ENCODE measurements at regions not wholly inside any gene's neighbourhood (a gene's known extent, or its start where the extent isn't known, plus 50 kb on each side); places are given as distances from the start of the nearest gene placed in this dataset.

DNA sequence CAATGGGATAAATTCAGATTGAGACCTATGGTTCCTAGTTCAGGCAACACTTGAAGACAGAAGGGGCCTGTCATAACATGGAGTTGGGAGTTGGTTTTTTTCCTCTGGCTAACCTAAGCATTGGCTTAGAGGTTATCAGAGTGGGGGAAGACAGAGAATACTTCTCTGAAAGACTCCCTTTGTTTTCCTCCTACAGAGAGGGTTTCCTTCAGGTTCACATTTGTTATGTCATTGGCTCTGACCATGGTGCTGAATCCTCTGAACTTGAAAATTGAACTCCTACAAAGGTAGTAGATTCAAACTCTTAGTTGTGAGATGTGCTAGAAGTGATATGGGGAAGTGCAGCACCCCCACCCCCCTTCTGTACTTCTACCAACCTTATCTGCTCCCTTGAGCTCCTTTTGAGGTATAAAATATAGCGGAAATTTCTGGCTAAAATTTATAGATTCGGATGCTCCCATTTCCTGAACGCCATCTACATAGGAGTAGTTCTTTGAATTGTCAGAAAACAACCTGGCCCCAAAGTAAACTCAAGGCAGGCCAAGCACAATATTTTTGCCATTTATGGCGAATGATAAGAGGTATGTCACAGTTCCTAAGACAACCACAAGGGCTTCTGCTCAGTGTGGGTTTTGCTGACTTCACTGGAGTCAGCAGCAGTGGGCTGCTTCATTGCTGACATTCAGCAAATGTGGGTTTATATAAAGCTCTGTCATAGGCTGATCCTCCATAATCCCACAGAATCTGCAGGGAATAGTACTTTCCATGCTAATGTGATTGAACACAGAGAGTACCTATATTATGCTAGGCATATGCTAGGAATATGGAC, 131.6 kb upstream of the KLF14 start:
- Histone ChIP-seq H3K36me3 (ENCODE audit: control insufficient read depth in 3 of 3, insufficient read depth in 3 of 3, low read length in 3 of 3) (peaks cover 25 to 65% (median 40%) of the 10 kb centered on the region in 3 donors), H3K9me3 (ENCODE audit: control insufficient read depth in 3 of 3, low read length in 3 of 3) (no peaks in the 10 kb centered on the region), H3K9ac (ENCODE audit: low read depth in 1 of 3, low read length in 3 of 3) (no peak overlapping the region), H3K4me3 (ENCODE audit: low read length in 3 of 3) (no peak overlapping the region), H3K4me1 (ENCODE audit: control insufficient read depth in 3 of 3, insufficient read depth in 3 of 3, low read length in 3 of 3) (no peaks in the 10 kb centered on the region), H3K27ac (ENCODE audit: low read depth, low read length) (no peak overlapping the region), H3K27me3 (ENCODE audit: control insufficient read depth in 3 of 3, insufficient read depth in 3 of 3, low read length in 3 of 3) (no peaks in the 10 kb centered on the region)

DNA sequence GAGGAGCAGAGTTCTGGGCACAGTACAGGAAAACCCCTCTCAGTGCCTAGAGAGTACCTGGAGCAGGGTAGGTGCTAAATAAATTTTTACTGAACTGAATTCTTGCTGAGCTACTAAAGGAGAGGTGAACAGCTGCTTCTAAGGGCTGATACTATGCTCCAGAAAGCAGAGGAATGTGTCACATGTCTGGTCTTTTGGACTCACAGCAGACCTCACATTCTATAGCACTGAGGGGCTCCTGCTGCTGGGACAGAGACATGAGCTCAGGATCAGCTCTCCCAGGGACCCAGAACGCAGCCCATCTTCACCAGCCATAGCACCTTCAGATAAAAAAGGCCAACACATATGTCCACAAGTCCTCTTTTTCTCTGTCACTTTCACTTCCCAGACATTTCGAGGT, 133.0 kb upstream of the KLF14 start:
- Histone ChIP-seq H3K4me1 (ENCODE audit: control insufficient read depth in 3 of 3, insufficient read depth in 3 of 3, low read length in 3 of 3) (no peaks in the 10 kb centered on the region), H3K36me3 (ENCODE audit: control insufficient read depth in 3 of 3, insufficient read depth in 3 of 3, low read length in 3 of 3) (peaks cover 25 to 59% (median 46%) of the 10 kb centered on the region in 3 donors)

DNA sequence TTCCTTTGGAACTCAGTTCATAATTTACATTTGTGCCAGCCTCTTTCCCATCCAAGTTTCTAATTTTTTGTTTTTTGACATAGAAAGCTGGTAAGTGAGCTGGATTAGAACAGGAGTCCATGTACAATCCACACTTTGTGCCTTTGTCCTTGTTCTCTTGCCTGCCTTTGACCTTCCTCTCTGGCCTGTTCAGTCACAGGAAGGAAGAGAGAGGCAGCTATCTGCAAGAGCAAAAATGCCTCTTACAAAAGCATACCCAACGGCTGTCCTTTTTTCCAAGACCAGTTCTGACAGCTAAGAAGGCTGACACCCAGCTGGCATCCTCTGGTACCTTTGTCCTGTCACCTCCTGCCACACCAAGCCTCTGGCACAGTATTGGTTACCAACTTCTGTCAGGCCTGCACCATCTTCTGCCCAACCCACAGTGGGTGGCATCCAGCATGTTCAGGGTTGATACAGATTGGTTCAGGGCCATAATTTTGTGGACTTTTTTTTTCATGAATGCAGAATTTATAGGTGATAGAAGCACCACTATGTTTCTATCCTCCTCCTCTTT, 133.7 kb upstream of the KLF14 start:
- Histone ChIP-seq H3K4me3 (ENCODE audit: low read length in 3 of 3) (no peak overlapping the region), H3K27ac (ENCODE audit: low read depth, low read length) (no peak overlapping the region), H3K27me3 (ENCODE audit: control insufficient read depth in 3 of 3, insufficient read depth in 3 of 3, low read length in 3 of 3) (no peaks in the 10 kb centered on the region), H3K4me1 (ENCODE audit: control insufficient read depth in 3 of 3, insufficient read depth in 3 of 3, low read length in 3 of 3) (no peaks in the 10 kb centered on the region), H3K9ac (ENCODE audit: low read depth in 1 of 3, low read length in 3 of 3) (no peak overlapping the region), H3K9me3 (ENCODE audit: control insufficient read depth in 3 of 3, low read length in 3 of 3) (no peaks in the 10 kb centered on the region), H3K36me3 (ENCODE audit: control insufficient read depth in 3 of 3, insufficient read depth in 3 of 3, low read length in 3 of 3) (peaks cover 29 to 60% (median 52%) of the 10 kb centered on the region in 3 donors)

More for the DNA sequence above, 133.0 kb upstream of the KLF14 start:
- H3K4me3 ChIP-seq (ENCODE audit: low read length in 3 of 3), result no peak overlapping the region
- no peaks in the 10 kb centered on the region for H3K9me3 ChIP-seq (ENCODE audit: control insufficient read depth in 3 of 3, low read length in 3 of 3)
- no peak overlapping the region for H3K27ac ChIP-seq (ENCODE audit: low read depth, low read length)
- no peak overlapping the region for H3K9ac ChIP-seq (ENCODE audit: low read depth in 1 of 3, low read length in 3 of 3)
- no peaks in the 10 kb centered on the region for H3K27me3 ChIP-seq (ENCODE audit: control insufficient read depth in 3 of 3, insufficient read depth in 3 of 3, low read length in 3 of 3)

DNA sequence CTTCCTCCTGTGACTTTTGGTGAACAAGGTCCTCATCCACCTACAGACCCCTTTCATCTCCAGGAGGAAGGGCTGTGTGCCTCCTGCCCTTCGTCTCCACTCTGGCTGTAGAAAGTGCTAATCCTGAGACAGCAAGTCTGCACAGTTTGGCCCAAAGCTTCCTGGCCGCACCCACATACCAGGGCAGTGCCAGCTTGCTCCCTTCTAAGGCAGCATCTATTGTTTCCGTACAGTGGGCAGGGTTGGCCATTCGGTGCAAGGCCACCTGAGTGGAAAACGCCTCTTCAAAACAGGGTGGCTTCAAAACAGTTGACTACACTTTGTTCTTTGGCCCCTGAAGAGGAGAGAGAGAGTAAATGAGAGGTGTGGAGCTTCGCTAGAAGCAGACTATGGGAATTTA, 134.1 kb upstream of the KLF14 start:
- H3K4me1 ChIP-seq (ENCODE audit: control insufficient read depth in 3 of 3, insufficient read depth in 3 of 3, low read length in 3 of 3), result no peaks in the 10 kb centered on the region
- no peak overlapping the region for H3K9ac ChIP-seq (ENCODE audit: low read depth in 1 of 3, low read length in 3 of 3)
- H3K9me3 ChIP-seq (ENCODE audit: control insufficient read depth in 3 of 3, low read length in 3 of 3), result no peaks in the 10 kb centered on the region
- H3K27ac ChIP-seq (ENCODE audit: low read depth, low read length), result no peak overlapping the region
- H3K27me3 ChIP-seq (ENCODE audit: control insufficient read depth in 3 of 3, insufficient read depth in 3 of 3, low read length in 3 of 3), result no peaks in the 10 kb centered on the region
- H3K4me3 ChIP-seq (ENCODE audit: low read length in 3 of 3), result no peak overlapping the region
- H3K36me3 ChIP-seq (ENCODE audit: control insufficient read depth in 3 of 3, insufficient read depth in 3 of 3, low read length in 3 of 3), result peaks cover 33 to 61% (median 57%) of the 10 kb centered on the region in 3 donors

DNA sequence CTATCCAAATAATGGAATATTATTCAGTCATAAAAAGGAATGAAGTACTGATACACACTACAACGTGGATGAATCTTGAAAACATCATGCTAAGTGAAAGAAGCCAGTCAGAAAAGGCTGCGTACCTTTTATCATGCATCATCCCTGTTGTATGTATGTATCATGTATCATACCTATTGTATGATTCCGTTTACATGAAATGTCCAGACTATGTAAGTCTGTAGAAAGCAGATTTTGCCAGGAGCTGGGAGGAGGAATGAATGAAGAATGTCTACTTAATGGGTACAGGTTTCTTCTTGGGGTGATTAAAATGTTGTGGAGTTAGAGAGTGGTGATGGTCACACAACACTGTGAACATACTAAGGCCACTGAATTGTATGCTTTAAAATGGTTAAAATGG, 135.9 kb upstream of the KLF14 start:
- Histone ChIP-seq H3K27me3 (ENCODE audit: control insufficient read depth in 3 of 3, insufficient read depth in 3 of 3, low read length in 3 of 3) (no peaks in the 10 kb centered on the region), H3K9me3 (ENCODE audit: control insufficient read depth in 3 of 3, low read length in 3 of 3) (no peaks in the 10 kb centered on the region), H3K4me3 (ENCODE audit: low read length in 3 of 3) (no peak overlapping the region), H3K36me3 (ENCODE audit: control insufficient read depth in 3 of 3, insufficient read depth in 3 of 3, low read length in 3 of 3) (peaks cover 38 to 69% (median 63%) of the 10 kb centered on the region in 3 donors), H3K27ac (ENCODE audit: low read depth, low read length) (no peak overlapping the region), H3K9ac (ENCODE audit: low read depth in 1 of 3, low read length in 3 of 3) (no peak overlapping the region), H3K4me1 (ENCODE audit: control insufficient read depth in 3 of 3, insufficient read depth in 3 of 3, low read length in 3 of 3) (peaks cover under 1 to 4% (median 4%) of the 10 kb centered on the region in 3 donors)

DNA sequence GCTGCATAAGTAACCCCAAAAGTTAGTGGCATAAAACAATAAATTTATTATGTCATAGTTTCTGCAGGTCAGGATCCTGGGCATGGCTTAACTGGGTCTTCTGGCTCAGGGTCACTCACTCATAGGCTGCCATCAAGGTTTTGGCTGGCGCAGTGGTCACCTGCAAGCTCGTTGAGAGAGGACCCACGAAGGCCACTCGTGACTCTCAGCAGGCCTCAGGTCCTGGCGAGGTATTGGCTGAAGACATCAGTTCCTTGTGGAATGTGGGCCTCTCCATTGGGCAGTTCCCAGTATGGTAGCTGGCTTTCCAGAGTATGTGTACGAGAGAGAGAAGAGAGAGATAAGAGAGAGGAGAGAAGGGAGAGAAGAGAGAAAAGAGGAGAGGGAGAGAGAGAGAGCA, 138.3 kb upstream of the KLF14 start:
- H3K27me3 ChIP-seq (ENCODE audit: control insufficient read depth in 3 of 3, insufficient read depth in 3 of 3, low read length in 3 of 3), result no peaks in the 10 kb centered on the region
- no peaks in the 10 kb centered on the region for H3K9me3 ChIP-seq (ENCODE audit: control insufficient read depth in 3 of 3, low read length in 3 of 3)
- no peak overlapping the region for H3K9ac ChIP-seq (ENCODE audit: low read depth in 1 of 3, low read length in 3 of 3)
- peaks cover 28 to 49% (median 45%) of the 10 kb centered on the region in 3 donors for H3K36me3 ChIP-seq (ENCODE audit: control insufficient read depth in 3 of 3, insufficient read depth in 3 of 3, low read length in 3 of 3)
- no peak overlapping the region for H3K27ac ChIP-seq (ENCODE audit: low read depth, low read length)
- H3K4me1 ChIP-seq (ENCODE audit: control insufficient read depth in 3 of 3, insufficient read depth in 3 of 3, low read length in 3 of 3), result peaks cover 13 to 15% (median 15%) of the 10 kb centered on the region in 3 donors
- H3K4me3 ChIP-seq (ENCODE audit: low read length in 3 of 3), result no peak overlapping the region

DNA sequence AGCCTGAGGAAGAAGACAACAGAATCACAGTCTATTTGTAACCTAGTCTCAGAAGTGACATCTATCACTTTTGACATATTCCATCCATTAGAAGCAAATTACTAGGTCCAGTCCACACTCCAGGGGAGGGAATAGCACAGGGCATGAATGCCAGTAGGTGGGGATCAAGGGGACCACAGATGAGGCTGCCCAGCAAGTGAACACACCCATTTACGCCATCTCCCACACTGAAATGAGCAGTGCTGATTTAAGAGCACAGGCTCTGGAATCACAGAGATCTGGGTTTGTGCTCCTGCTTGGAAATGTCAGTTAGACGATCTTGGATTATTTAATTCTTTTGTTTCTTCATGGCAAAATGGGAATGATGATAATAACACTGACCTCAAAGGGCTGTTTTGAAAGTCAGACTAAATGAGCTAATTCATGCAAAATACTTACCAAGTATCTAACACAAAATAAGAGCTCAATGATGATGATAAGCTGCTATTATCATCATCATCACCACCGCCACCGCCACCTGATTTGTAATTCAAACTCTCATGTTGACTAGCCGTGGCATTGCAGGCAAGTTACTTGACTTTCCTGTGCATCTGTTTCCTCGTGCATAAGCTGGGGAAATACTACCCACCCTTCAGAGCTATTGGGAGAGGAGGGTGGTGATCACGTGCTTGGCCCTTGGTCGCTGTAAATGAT, 138.9 kb upstream of the KLF14 start:
- peaks cover 13 to 15% (median 15%) of the 10 kb centered on the region in 3 donors for H3K4me1 ChIP-seq (ENCODE audit: control insufficient read depth in 3 of 3, insufficient read depth in 3 of 3, low read length in 3 of 3)
- H3K27me3 ChIP-seq (ENCODE audit: control insufficient read depth in 3 of 3, insufficient read depth in 3 of 3, low read length in 3 of 3), result no peaks in the 10 kb centered on the region
- H3K4me3 ChIP-seq (ENCODE audit: low read length in 3 of 3), result no peak overlapping the region
- no peak overlapping the region for H3K9ac ChIP-seq (ENCODE audit: low read depth in 1 of 3, low read length in 3 of 3)
- H3K27ac ChIP-seq (ENCODE audit: low read depth, low read length), result no peak overlapping the region
- H3K36me3 ChIP-seq (ENCODE audit: control insufficient read depth in 3 of 3, insufficient read depth in 3 of 3, low read length in 3 of 3), result peaks cover 24 to 47% (median 46%) of the 10 kb centered on the region in 3 donors
- H3K9me3 ChIP-seq (ENCODE audit: control insufficient read depth in 3 of 3, low read length in 3 of 3), result no peaks in the 10 kb centered on the region

DNA sequence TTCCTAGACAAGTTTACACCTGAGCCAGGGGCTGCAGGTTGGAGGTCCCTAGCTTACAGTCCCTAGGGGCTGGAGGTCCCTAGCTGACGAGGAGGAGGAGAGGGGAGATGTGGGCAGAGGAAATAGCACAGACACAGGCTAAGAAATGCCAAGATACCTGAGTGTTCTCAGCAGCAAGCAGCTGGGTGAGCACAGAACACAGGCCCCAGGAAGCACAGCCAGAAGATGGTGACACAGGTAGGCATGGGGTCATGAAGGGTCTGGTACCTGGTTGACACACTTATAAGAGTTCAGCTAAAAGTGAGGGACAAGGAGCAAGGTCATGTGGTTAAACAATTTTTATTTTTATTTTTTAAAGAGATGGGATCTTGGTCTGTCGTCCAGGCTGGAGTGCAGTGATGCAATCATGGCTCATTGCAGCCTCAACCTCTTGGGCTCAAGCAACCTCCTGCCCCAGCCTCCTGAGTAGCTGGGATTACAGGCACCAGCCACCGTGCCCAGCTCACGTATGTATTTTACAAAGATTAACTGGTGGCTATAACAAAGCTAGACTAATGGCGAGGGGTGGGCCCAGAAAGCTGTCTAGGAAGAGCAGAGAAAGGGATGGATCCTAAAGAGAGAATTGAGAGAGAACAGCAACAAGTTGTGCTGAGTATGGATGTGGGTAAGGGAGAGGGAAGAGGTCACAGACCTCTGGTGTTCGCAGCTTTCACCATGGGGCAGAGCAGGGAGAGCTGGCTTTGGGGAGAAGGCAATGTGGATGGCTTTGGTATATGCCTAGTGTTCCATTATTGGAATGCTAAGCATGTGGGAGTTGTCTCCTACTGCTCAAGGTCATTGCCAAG, 140.3 kb upstream of the KLF14 start:
- peaks cover 16 to 21% (median 17%) of the 10 kb centered on the region in 3 donors for H3K4me1 ChIP-seq (ENCODE audit: control insufficient read depth in 3 of 3, insufficient read depth in 3 of 3, low read length in 3 of 3)
- H3K27me3 ChIP-seq (ENCODE audit: control insufficient read depth in 3 of 3, insufficient read depth in 3 of 3, low read length in 3 of 3), result no peaks in the 10 kb centered on the region
- no peak overlapping the region for H3K4me3 ChIP-seq (ENCODE audit: low read length in 3 of 3)
- H3K27ac ChIP-seq (ENCODE audit: low read depth, low read length), result no peak overlapping the region
- H3K9me3 ChIP-seq (ENCODE audit: control insufficient read depth in 3 of 3, low read length in 3 of 3), result no peaks in the 10 kb centered on the region
- no peak overlapping the region for H3K9ac ChIP-seq (ENCODE audit: low read depth in 1 of 3, low read length in 3 of 3)
- H3K36me3 ChIP-seq (ENCODE audit: control insufficient read depth in 3 of 3, insufficient read depth in 3 of 3, low read length in 3 of 3), result peaks cover 20 to 52% (median 48%) of the 10 kb centered on the region in 3 donors

DNA sequence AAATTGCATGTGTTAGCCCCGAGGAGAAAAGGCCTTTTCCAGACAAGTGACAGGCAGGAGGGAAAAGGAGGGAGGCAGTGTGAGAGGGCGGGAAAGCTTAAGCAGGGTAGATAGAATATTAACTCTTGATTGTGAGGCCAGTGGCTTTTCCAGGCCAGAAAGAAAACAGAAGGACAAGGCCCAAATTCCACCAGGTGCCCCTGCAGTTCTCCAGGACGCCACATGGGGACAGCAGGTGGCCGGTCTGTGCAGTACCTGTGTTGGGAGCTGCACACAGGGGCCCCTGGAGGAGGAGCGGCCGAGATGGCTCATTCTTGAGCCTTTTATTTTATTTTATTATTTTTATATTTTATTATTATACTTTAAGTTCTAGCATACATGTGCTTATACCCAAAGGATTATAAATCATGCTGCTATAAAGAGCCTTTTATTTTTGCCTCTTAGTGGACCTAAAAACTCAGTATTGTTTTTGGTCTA, 141.3 kb upstream of the KLF14 start:
- no peaks in the 10 kb centered on the region for H3K9me3 ChIP-seq (ENCODE audit: control insufficient read depth in 3 of 3, low read length in 3 of 3)
- no peak overlapping the region for H3K4me3 ChIP-seq (ENCODE audit: low read length in 3 of 3)
- H3K4me1 ChIP-seq (ENCODE audit: control insufficient read depth in 3 of 3, insufficient read depth in 3 of 3, low read length in 3 of 3), result peaks cover 16 to 21% (median 17%) of the 10 kb centered on the region in 3 donors
- peaks cover 18 to 46% (median 40%) of the 10 kb centered on the region in 3 donors for H3K36me3 ChIP-seq (ENCODE audit: control insufficient read depth in 3 of 3, insufficient read depth in 3 of 3, low read length in 3 of 3)
- H3K27ac ChIP-seq (ENCODE audit: low read depth, low read length), result no peak overlapping the region
- peak overlapping the region in 1 of 3 donors; percentile 26 for H3K9ac ChIP-seq (ENCODE audit: low read depth in 1 of 3, low read length in 3 of 3)
- H3K27me3 ChIP-seq (ENCODE audit: control insufficient read depth in 3 of 3, insufficient read depth in 3 of 3, low read length in 3 of 3), result no peaks in the 10 kb centered on the region
